ENCODE measurements at regions not wholly inside any gene's neighbourhood (a gene's known extent, or its start where the extent isn't known, plus 50 kb on each side); places are given as distances from the start of the nearest gene placed in this dataset.

GRCh38 chr6:14440940-14441781, 323.6 kb downstream of the CD83 start:
- H3K27ac ChIP-seq = peak overlapping the region; percentile 55 to 76
- H3K4me3 ChIP-seq = peak overlapping the region; percentile 52
- no peak for DNase-seq (ENCODE audit: low spot score)
- no peak for TF ChIP-seq CTCF (IDR thresholded peaks at IDR 0.05)

DNA sequence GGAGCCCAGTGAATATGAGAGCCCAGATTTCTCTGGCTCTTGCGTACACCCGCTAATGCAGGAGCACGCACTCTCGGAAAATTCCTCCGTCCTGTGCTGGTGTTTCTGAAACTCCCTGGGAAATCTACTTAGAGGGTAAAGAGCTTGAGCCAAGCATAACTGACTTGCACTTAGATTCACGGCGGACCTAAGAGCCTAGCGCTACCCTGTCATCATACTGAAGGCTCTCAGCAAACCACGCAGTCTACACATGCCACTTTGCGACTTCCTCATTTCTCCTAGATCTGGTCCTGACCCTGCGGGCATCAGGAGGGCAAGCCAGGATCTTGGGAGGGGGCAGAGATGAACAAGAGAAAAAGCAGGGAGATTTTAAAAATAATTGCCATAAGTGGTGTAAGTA, 324.7 kb downstream of the CD83 start:
- H3K4me3 ChIP-seq = peak overlapping the region; percentile 52
- H3K27ac ChIP-seq = peak overlapping the region; percentile 55 to 76
- DNase-seq (ENCODE audit: low spot score) = no peak
- TF ChIP-seq CTCF (IDR thresholded peaks at IDR 0.05) = no peak

DNA sequence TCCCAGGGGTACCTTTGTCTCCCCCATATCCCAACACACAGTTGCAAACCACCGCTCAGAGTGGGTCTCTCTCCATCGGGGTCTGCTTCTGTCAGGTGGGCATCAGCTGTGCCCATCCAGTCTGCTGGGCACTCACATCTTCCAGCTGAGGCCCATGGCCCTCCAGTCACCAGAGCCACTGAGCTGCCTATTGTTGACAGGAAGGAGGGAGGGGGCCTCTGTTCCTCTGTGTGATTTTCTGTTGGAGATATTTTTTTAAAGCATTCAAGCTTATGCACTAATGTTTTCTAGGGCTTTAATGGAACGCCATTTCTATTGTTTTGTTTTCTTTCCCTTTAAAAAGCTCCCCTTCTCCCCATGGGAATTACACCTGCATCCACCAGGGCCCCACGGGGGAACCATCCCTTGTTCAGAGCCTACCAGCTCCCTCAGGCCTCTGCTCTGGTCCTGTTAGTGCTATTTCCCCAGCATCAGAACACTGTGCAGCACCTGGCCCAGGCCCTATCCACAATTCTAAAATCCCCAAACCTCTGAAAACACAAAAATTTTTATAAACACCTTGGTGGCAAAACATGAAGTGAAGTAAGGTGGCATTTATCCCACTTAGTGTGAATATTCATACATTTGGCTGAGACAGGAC, 326.2 kb downstream of the CD83 start:
- Histone ChIP-seq H3K4me3 (no peak overlapping the region), H3K27ac (no peak overlapping the region)
- TF ChIP-seq CTCF (IDR thresholded peaks at IDR 0.05) = no peak
- DNase-seq (ENCODE audit: low spot score) = no peak

DNA sequence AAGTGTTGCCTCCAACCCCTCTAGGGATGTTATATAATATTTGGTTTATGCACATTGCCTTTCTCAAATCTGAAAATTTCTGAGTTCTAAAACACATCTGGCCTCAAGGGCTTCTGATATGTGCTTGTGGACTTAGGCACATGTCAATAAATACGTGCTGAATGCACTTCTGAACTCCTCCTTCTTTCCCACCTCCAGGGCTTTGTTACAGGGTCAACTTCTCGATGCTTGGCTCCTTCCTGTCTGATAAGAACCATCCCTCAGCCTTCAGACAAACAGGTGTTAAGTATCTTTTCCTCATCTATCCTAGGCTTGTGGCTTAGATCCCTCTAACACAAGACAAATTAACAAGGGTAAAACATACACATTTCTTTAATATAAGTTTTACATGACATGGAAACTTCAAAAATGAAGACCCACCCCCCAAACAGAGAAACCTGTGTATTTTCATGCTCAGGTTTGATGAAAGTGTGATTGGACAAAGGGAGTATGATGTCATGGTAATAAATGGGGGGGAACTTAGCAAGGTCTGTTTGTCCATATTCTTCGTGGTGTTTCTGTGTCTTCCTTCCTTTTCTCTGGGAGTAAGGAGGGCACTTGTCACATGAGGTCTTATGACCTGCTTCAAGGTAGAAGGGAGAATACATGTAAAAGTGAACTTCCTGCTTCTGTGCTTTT, 326.9 kb downstream of the CD83 start:
- no peak for DNase-seq (ENCODE audit: low spot score)
- Histone ChIP-seq H3K27ac (no peak overlapping the region), H3K4me3 (no peak overlapping the region)
- TF ChIP-seq CTCF (IDR thresholded peaks at IDR 0.05) = no peak

- Histone ChIP-seq H3K4me3 (no peak overlapping the region), H3K27ac (no peak overlapping the region)
- DNase-seq (ENCODE audit: low spot score) = no peak
- TF ChIP-seq CTCF (IDR thresholded peaks at IDR 0.05) = no peak
These were observed 329.7 kb downstream of the CD83 start for GRCh38 chr6:14447240-14447639.

DNA sequence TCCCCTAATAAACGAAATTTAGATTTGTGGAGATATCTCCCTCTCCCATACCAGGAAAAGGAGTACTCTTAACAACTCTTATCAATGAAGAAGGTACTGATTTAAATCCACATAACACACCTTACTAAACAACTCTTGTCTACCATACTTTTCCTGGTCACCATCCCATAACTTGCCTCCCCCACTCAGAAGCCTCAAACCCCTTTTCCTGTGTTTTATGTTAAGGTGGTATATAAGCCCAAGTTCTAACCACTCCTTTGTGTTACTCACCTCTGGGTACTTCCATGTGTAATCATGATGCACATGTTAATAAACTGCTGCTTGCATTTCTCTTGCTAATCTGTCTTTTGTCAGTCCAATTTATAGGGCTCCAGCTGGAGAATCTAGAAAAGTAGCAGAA, 330.7 kb downstream of the CD83 start:
- H3K4me3 ChIP-seq = no peak overlapping the region
- TF ChIP-seq CTCF (IDR thresholded peaks at IDR 0.05) = no peak
- no peak for DNase-seq (ENCODE audit: low spot score)
- no peak overlapping the region for H3K27ac ChIP-seq

Measured in coronary artery (tissue), 2 donors.